SK-N-SH (cell line): ENCODE measurements at regions not wholly inside any gene's neighbourhood (a gene's known extent, or its start where the extent isn't known, plus 50 kb on each side); places are given as distances from the start of the nearest gene placed in this dataset.

Source experiments
- CTCF ChIA-PET: fragments of 300-600, 350-600 bp; formaldehyde crosslinking; extraction: SDS; loops from one replicate; lab custom pipeline; 2021; lab: Yijun Ruan, JAX
- POLR2A ChIA-PET: fragments of 350-600 bp; sonication (Branson Sonifier 250); formaldehyde crosslinking; extraction: SDS; loops from one replicate; lab custom pipeline; 2020; ENCODE audit warnings: antibody characterized with exemption, inconsistent platforms; lab: Yijun Ruan, JAX
- DNase-seq: peaks from one replicate; pipeline ENCODE4 v3.0.0; 2012
- H2AFZ ChIP-seq: fragments of 200-600 bp; sonication (generic); 2 replicates; pipeline ENCODE4 v1.8.1; 2016; ENCODE audit warnings: antibody characterized with exemption, mild to moderate bottlenecking, low read depth
- H3F3A ChIP-seq: fragments of 200-600 bp; sonication (generic); replicated peaks from 2 replicates; pipeline ENCODE3; 2016; ENCODE audit warnings: antibody characterized with exemption, mild to moderate bottlenecking; ENCODE audit not compliant: insufficient read depth
- H3K27ac ChIP-seq, 2 experiments: fragments of 200-500 bp in 1 of 2; fragments of 200-600 bp in 1 of 2; sonication (Bioruptor generic) in 1 of 2; sonication (generic), shearing (Covaris generic) in 1 of 2; 2 replicates each; pipeline versions ENCODE4 v1.5.1 to v1.6.1; 2014 to 2016; ENCODE audit warnings: low read depth in 2 of 2, inconsistent platforms in 1 of 2, low read length in 1 of 2, mild to moderate bottlenecking in 1 of 2, mixed read lengths in 1 of 2
- H3K27me3 ChIP-seq: fragments of 200-600 bp; sonication (generic), shearing (Covaris generic); 2 replicates; pipeline ENCODE4 v1.6.1; 2016; ENCODE audit warnings: mixed run types; ENCODE audit not compliant: insufficient read depth
- H3K36me3 ChIP-seq, 2 experiments: fragments of 200-500 bp in 1 of 2; fragments of 200-600 bp in 1 of 2; sonication (Bioruptor generic) in 1 of 2; sonication (generic) in 1 of 2; replicated peaks in 1 of 2; 2 replicates each; pipeline versions ENCODE3 to v1.5.1; 2014 to 2016; ENCODE audit warnings: low read length in 1 of 2, mild to moderate bottlenecking in 1 of 2; ENCODE audit not compliant: insufficient read depth in 2 of 2, control insufficient read depth in 1 of 2
- H3K4me1 ChIP-seq, 2 experiments: fragments of 200-500 bp in 1 of 2; fragments of 200-600 bp in 1 of 2; sonication (Bioruptor generic) in 1 of 2; sonication (generic), shearing (Covaris generic) in 1 of 2; 2 replicates each; pipeline versions ENCODE4 v1.5.1 to v1.6.1; 2014 to 2016; ENCODE audit warnings: low read depth in 1 of 2, low read length in 1 of 2, mixed run types in 1 of 2; ENCODE audit not compliant: insufficient read depth in 2 of 2, control insufficient read depth in 1 of 2
- H3K4me2 ChIP-seq: fragments of 200-600 bp; sonication (generic), shearing (Covaris generic); 2 replicates; pipeline ENCODE4 v1.6.1; 2017; ENCODE audit warnings: mixed run types
- H3K4me3 ChIP-seq, 2 experiments: fragments of 200-500 bp in 1 of 2; fragments of 200-600 bp in 1 of 2; sonication (Bioruptor generic) in 1 of 2; sonication (generic), shearing (Covaris generic) in 1 of 2; 2 replicates each; pipeline versions ENCODE4 v1.5.1 to v1.8.1; 2014 to 2016; ENCODE audit warnings: low read depth in 2 of 2, inconsistent platforms in 1 of 2, low read length in 1 of 2, mild to moderate bottlenecking in 1 of 2, mixed read lengths in 1 of 2, moderate library complexity in 1 of 2
- H3K79me2 ChIP-seq: fragments of 200-600 bp; sonication (generic); 2 replicates; pipeline ENCODE4 v1.8.1; 2017; ENCODE audit warnings: mild to moderate bottlenecking; ENCODE audit not compliant: insufficient read depth
- H3K9ac ChIP-seq: fragments of 200-600 bp; sonication (generic); 2 replicates; pipeline ENCODE4 v1.6.1; 2017; ENCODE audit warnings: mixed run types
- H3K9me2 ChIP-seq: fragments of 200-600 bp; sonication (generic); 2 replicates; pipeline ENCODE4 v1.6.1; 2017; ENCODE audit warnings: mixed run types
- H3K9me3 ChIP-seq: fragments of 200-600 bp; sonication (generic); 2 replicates; pipeline ENCODE4 v1.6.1; 2017; ENCODE audit warnings: mixed run types, mild to moderate bottlenecking, moderate library complexity
- H4K20me1 ChIP-seq: fragments of 200-600 bp; sonication (generic); 2 replicates; pipeline ENCODE4 v1.6.1; 2017; ENCODE audit warnings: mild to moderate bottlenecking, mixed run types; ENCODE audit not compliant: insufficient read depth
- CHD2 ChIP-seq: fragments of 150-350 bp; IDR thresholded peaks from 2 replicates; pipeline ENCODE4 v1.6.1; 2018; ENCODE audit warnings: low read length; ENCODE audit not compliant: partially characterized antibody
- ELF1 ChIP-seq: IDR thresholded peaks from 2 replicates; pipeline ENCODE4 v1.4.0; 2012
- FOXJ3 ChIP-seq: sonication (generic); formaldehyde crosslinking; IDR thresholded peaks from 2 replicates; pipeline ENCODE4 v1.5.1; 2020; ENCODE audit warnings: mild to moderate bottlenecking, missing genetic modification reagents
- GATA2 ChIP-seq: sonication (generic); formaldehyde crosslinking; IDR thresholded peaks from 2 replicates; pipeline ENCODE4 v1.5.0; 2020; ENCODE audit warnings: mild to moderate bottlenecking, missing genetic modification reagents
- MEF2A ChIP-seq: IDR thresholded peaks from 2 replicates; pipeline ENCODE4 v1.4.0; 2012; ENCODE audit warnings: low read depth, borderline replicate concordance
- MXI1 ChIP-seq: IDR thresholded peaks from 2 replicates; pipeline ENCODE4 v1.6.1; 2012; ENCODE audit warnings: mild to moderate bottlenecking, low read depth, low read length, improper control_type of control experiment
- NFIC ChIP-seq: IDR thresholded peaks from 2 replicates; pipeline ENCODE4 v1.4.0; 2012; ENCODE audit warnings: borderline replicate concordance
- RAD21 ChIP-seq: IDR thresholded peaks from 2 replicates; pipeline ENCODE4 v1.6.1; 2012; ENCODE audit warnings: mild to moderate bottlenecking, low read length
- RFX5 ChIP-seq: IDR thresholded peaks from 2 replicates; pipeline ENCODE4 v1.6.1; 2012; ENCODE audit warnings: mild to moderate bottlenecking, improper control_type of control experiment, low read length
- SMC3 ChIP-seq: IDR thresholded peaks from 2 replicates; pipeline ENCODE4 v1.6.1; 2012; ENCODE audit warnings: low read depth, low read length, improper control_type of control experiment
- TAF1 ChIP-seq: IDR thresholded peaks from 2 replicates; pipeline ENCODE4 v1.6.1; 2012; ENCODE audit warnings: low read depth, mild to moderate bottlenecking, low read length, moderate library complexity, borderline replicate concordance
- TEAD4 ChIP-seq: IDR thresholded peaks from 2 replicates; pipeline ENCODE4 v1.4.0; 2012; ENCODE audit warnings: mild to moderate bottlenecking, borderline replicate concordance; ENCODE audit not compliant: insufficient read depth
- whole genome bisulfite sequencing: methylation state at CpG from one replicate; pipeline ENCODE4 v1.1.6; 2017; ENCODE audit warnings: low lambda C conversion rate; 5-methylcytosine and 5-hydroxymethylcytosine counted together
- TF ChIP-seq, protein P1 (sequence below): IDR thresholded peaks from 2 replicates; pipeline ENCODE4 v1.4.0; 2012; ENCODE audit warnings: low read depth
- TF ChIP-seq, protein P2 (sequence below): fragments of 150-350 bp; IDR thresholded peaks from 2 replicates; pipeline ENCODE4 v1.6.1; 2017; ENCODE audit warnings: antibody characterized with exemption, low read length, low read depth, borderline replicate concordance
- TF ChIP-seq, protein P3 (sequence below): IDR thresholded peaks from 2 replicates; pipeline ENCODE4; 2012
- TF ChIP-seq, protein P4 (sequence below): IDR thresholded peaks from 2 replicates; pipeline ENCODE4 v1.6.1; 2012; ENCODE audit warnings: mild to moderate bottlenecking, low read depth, low read length, moderate library complexity
- TF ChIP-seq, protein P5 (sequence below): fragments of 150-350 bp; IDR thresholded peaks from 2 replicates; pipeline ENCODE4 v1.6.1; 2016; ENCODE audit warnings: mild to moderate bottlenecking, low read depth, low read length

DNA sequence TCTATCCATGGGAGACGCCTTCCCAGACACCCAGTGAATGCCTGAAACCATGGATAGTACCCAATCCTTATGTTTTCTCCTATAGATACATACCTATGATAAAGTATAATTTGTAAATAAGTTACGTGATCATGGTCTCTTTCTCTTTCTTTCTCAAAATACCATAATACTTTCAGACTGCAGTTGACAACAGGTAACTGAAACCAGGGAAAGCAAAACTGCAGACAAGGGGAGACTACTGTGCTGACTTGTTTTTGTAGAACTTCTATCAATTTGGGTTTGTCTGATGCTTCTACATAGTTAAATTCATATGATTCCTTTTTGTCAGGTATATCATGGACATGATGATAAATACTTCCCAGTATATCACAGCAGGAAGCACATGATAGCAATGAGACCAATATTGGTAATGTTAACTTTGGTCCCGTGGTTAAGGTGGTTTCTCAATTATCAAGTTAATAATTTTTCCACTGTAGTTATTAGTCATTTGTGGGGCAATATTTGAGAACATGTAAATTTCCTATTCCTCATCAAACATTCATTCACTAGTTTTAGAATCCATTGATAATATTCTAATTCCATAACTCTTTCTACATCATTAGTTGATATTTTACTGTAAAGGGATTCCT lies 298.0 kb upstream of the TET2 start:
- no peaks in the 10 kb centered on the region for H3F3A ChIP-seq
- H3K4me3 ChIP-seq: no peak overlapping the region
- no peaks in the 10 kb centered on the region for H3K9me3 ChIP-seq
- WGBS: 28% methylated on average over 3 of the region's 3 CpGs
- H3K9me2 ChIP-seq: no peaks in the 10 kb centered on the region
- no peaks in the 10 kb centered on the region for H3K36me3 ChIP-seq
- DNase-seq: no peak
- no peaks in the 10 kb centered on the region for H4K20me1 ChIP-seq
- POLR2A ChIA-PET: no interaction called here
- no peaks in the 10 kb centered on the region for H3K4me1 ChIP-seq
- H3K79me2 ChIP-seq: no peaks in the 10 kb centered on the region
- no peak overlapping the region for H2AFZ ChIP-seq
- H3K4me2 ChIP-seq: no peak overlapping the region
- no peak overlapping the region for H3K27ac ChIP-seq
- TF ChIP-seq, protein P1, sequence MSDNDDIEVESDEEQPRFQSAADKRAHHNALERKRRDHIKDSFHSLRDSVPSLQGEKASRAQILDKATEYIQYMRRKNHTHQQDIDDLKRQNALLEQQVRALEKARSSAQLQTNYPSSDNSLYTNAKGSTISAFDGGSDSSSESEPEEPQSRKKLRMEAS: no peak
- TF ChIP-seq CHD2: no peak
- no peak for TF ChIP-seq TAF1
- TF ChIP-seq, protein P2, sequence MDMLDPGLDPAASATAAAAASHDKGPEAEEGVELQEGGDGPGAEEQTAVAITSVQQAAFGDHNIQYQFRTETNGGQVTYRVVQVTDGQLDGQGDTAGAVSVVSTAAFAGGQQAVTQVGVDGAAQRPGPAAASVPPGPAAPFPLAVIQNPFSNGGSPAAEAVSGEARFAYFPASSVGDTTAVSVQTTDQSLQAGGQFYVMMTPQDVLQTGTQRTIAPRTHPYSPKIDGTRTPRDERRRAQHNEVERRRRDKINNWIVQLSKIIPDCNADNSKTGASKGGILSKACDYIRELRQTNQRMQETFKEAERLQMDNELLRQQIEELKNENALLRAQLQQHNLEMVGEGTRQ: no peak
- TF ChIP-seq RAD21: no peak
- TF ChIP-seq TEAD4: no peak
- TF ChIP-seq, protein P3, sequence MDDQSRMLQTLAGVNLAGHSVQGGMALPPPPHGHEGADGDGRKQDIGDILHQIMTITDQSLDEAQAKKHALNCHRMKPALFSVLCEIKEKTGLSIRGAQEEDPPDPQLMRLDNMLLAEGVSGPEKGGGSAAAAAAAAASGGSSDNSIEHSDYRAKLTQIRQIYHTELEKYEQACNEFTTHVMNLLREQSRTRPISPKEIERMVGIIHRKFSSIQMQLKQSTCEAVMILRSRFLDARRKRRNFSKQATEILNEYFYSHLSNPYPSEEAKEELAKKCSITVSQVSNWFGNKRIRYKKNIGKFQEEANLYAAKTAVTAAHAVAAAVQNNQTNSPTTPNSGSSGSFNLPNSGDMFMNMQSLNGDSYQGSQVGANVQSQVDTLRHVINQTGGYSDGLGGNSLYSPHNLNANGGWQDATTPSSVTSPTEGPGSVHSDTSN: no peak
- TF ChIP-seq FOXJ3: no peak
- no peak for TF ChIP-seq RFX5
- TF ChIP-seq, protein P4, sequence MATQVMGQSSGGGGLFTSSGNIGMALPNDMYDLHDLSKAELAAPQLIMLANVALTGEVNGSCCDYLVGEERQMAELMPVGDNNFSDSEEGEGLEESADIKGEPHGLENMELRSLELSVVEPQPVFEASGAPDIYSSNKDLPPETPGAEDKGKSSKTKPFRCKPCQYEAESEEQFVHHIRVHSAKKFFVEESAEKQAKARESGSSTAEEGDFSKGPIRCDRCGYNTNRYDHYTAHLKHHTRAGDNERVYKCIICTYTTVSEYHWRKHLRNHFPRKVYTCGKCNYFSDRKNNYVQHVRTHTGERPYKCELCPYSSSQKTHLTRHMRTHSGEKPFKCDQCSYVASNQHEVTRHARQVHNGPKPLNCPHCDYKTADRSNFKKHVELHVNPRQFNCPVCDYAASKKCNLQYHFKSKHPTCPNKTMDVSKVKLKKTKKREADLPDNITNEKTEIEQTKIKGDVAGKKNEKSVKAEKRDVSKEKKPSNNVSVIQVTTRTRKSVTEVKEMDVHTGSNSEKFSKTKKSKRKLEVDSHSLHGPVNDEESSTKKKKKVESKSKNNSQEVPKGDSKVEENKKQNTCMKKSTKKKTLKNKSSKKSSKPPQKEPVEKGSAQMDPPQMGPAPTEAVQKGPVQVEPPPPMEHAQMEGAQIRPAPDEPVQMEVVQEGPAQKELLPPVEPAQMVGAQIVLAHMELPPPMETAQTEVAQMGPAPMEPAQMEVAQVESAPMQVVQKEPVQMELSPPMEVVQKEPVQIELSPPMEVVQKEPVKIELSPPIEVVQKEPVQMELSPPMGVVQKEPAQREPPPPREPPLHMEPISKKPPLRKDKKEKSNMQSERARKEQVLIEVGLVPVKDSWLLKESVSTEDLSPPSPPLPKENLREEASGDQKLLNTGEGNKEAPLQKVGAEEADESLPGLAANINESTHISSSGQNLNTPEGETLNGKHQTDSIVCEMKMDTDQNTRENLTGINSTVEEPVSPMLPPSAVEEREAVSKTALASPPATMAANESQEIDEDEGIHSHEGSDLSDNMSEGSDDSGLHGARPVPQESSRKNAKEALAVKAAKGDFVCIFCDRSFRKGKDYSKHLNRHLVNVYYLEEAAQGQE: no peak
- TF ChIP-seq, protein P5, sequence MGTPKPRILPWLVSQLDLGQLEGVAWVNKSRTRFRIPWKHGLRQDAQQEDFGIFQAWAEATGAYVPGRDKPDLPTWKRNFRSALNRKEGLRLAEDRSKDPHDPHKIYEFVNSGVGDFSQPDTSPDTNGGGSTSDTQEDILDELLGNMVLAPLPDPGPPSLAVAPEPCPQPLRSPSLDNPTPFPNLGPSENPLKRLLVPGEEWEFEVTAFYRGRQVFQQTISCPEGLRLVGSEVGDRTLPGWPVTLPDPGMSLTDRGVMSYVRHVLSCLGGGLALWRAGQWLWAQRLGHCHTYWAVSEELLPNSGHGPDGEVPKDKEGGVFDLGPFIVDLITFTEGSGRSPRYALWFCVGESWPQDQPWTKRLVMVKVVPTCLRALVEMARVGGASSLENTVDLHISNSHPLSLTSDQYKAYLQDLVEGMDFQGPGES: no peak
- no peak for TF ChIP-seq NFIC
- TF ChIP-seq SMC3: no peak
- no peak for TF ChIP-seq GATA2 (CRISPR knock-in tag)
- no peak for TF ChIP-seq MXI1
- TF ChIP-seq MEF2A: no peak
- TF ChIP-seq ELF1: no peak
- CTCF ChIA-PET: interaction anchor here (1.0 kb wide), 1 partner anchor 12 kb away, joined by 4 read pairs; no protein-coding TSS in a partner anchor
- no peaks in the 10 kb centered on the region for H3K27me3 ChIP-seq
- H3K9ac ChIP-seq: no peak overlapping the region
